ENCODE measurements at regions not wholly inside any gene's neighbourhood (a gene's known extent, or its start where the extent isn't known, plus 50 kb on each side); places are given as distances from the start of the nearest gene placed in this dataset.

- no peaks in the 10 kb centered on the region for H3K4me1 ChIP-seq
- intact Hi-C loops (cut with DNase I; ENCODE audit: low total_unique reads) (no loop called here), in situ Hi-C loops (cut with MboI; ENCODE audit: low pct_ligation_motif_present in 1 of 4, low pct_unique_long_range_greater_than_20kb in 1 of 4, low sequenced_read_pairs in 3 of 4) (no loop called here)
- H3K27ac ChIP-seq, result no peak overlapping the region
- H3K4me3 ChIP-seq, result no peak overlapping the region
- no peaks in the 10 kb centered on the region for H3K27me3 ChIP-seq
- no peak for TF ChIP-seq POLR2AphosphoS5 (IDR thresholded peaks at IDR 0.05)
- no peak for TF ChIP-seq CTCF (IDR thresholded peaks at IDR 0.05)
- TF ChIP-seq EP300 (IDR thresholded peaks at IDR 0.05; ENCODE audit: low read depth), result no peak
- TF ChIP-seq POLR2A (IDR thresholded peaks at IDR 0.05), result no peak
- no peaks in the 10 kb centered on the region for H3K9me3 ChIP-seq
- H3K36me3 ChIP-seq, result no peaks in the 10 kb centered on the region
- DNase-seq, result no peak
- WGBS, 2 donors (ENCODE audit: low coverage in 1 of 2), result 66% methylated on average over 4 of the region's 4 CpGs; no CpG with 5 or more reads in 1 of the 2 donors
These were observed 51.2 kb upstream of the PRR23C start for GRCh38 chr3:139095803-139096466.

GRCh38 chr3:139096670-139097069 is 52.0 kb upstream of the PRR23C start:
- Histone ChIP-seq H3K4me1 (no peaks in the 10 kb centered on the region), H3K36me3 (no peaks in the 10 kb centered on the region), H3K9me3 (no peaks in the 10 kb centered on the region), H3K4me3 (no peak overlapping the region), H3K27ac (no peak overlapping the region), H3K27me3 (no peaks in the 10 kb centered on the region)
- TF ChIP-seq EP300 (IDR thresholded peaks at IDR 0.05; ENCODE audit: low read depth) (no peak), CTCF (IDR thresholded peaks at IDR 0.05) (no peak), POLR2AphosphoS5 (IDR thresholded peaks at IDR 0.05) (no peak), POLR2A (IDR thresholded peaks at IDR 0.05) (no peak)
- in situ Hi-C loops (cut with MboI; ENCODE audit: low pct_ligation_motif_present in 1 of 4, low pct_unique_long_range_greater_than_20kb in 1 of 4, low sequenced_read_pairs in 3 of 4) (no loop called here), intact Hi-C loops (cut with DNase I; ENCODE audit: low total_unique reads) (no loop called here)
- WGBS, 2 donors (ENCODE audit: low coverage in 1 of 2), result 44 to 80% methylated on average over 1 of the region's 1 CpG
- DNase-seq, result no peak

- Histone ChIP-seq H3K4me3 (no peak overlapping the region), H3K27ac (no peak overlapping the region), H3K27me3 (no peaks in the 10 kb centered on the region), H3K4me1 (no peaks in the 10 kb centered on the region), H3K9me3 (no peaks in the 10 kb centered on the region), H3K36me3 (no peaks in the 10 kb centered on the region)
- intact Hi-C loops (cut with DNase I; ENCODE audit: low total_unique reads) (no loop called here), in situ Hi-C loops (cut with MboI; ENCODE audit: low pct_ligation_motif_present in 1 of 4, low pct_unique_long_range_greater_than_20kb in 1 of 4, low sequenced_read_pairs in 3 of 4) (no loop called here)
- no peak for DNase-seq
- 92 to 100% methylated on average over 1 of the region's 1 CpG for WGBS, 2 donors (ENCODE audit: low coverage in 1 of 2)
- TF ChIP-seq POLR2A (IDR thresholded peaks at IDR 0.05) (no peak), POLR2AphosphoS5 (IDR thresholded peaks at IDR 0.05) (no peak), EP300 (IDR thresholded peaks at IDR 0.05; ENCODE audit: low read depth) (no peak)
These were observed 53.7 kb upstream of the PRR23C start for GRCh38 chr3:139098391-139098790.

GRCh38 chr3:139099968-139100817 is 55.5 kb upstream of the PRR23C start:
- Histone ChIP-seq H3K27me3 (no peaks in the 10 kb centered on the region), H3K9me3 (no peaks in the 10 kb centered on the region), H3K4me1 (no peaks in the 10 kb centered on the region), H3K36me3 (no peaks in the 10 kb centered on the region), H3K4me3 (no peak overlapping the region), H3K27ac (no peak overlapping the region)
- intact Hi-C loops (cut with DNase I; ENCODE audit: low total_unique reads) (no loop called here), in situ Hi-C loops (cut with MboI; ENCODE audit: low pct_ligation_motif_present in 1 of 4, low pct_unique_long_range_greater_than_20kb in 1 of 4, low sequenced_read_pairs in 3 of 4) (loop anchor here (10.0 to 25.0 kb wide), 3 partner anchors 212 to 225 kb away; no protein-coding TSS in a partner anchor)
- TF ChIP-seq CTCF (IDR thresholded peaks at IDR 0.05), result no peak
- TF ChIP-seq POLR2AphosphoS5 (IDR thresholded peaks at IDR 0.05), result no peak
- TF ChIP-seq EP300 (IDR thresholded peaks at IDR 0.05; ENCODE audit: low read depth), result no peak
- TF ChIP-seq POLR2A (IDR thresholded peaks at IDR 0.05), result no peak
- DNase-seq, result no peak
- 84% methylated on average over 5 of the region's 5 CpGs; no CpG with 5 or more reads in 1 of the 2 donors for WGBS, 2 donors (ENCODE audit: low coverage in 1 of 2)
